Prostate gland (tissue), 2 donors: ENCODE measurements at regions not wholly inside any gene's neighbourhood (a gene's known extent, or its start where the extent isn't known, plus 50 kb on each side); places are given as distances from the start of the nearest gene placed in this dataset.
"Not testable (repeated sequence)": the region's sequence is repeated elsewhere in the genome, so short reads cannot be mapped to it uniquely, and the experiment has no call there.

Experiments used
- DNase-seq: peaks from one replicate; pipeline ENCODE4 v3.0.0-alpha.2; 2019; ENCODE audit warnings: low spot score
- H3K27ac ChIP-seq, 2 donors: fragments of 200-600 bp; sonication (generic); 2 replicates each; pipeline ENCODE4 v1.5.1; 2017 to 2019
- H3K27me3 ChIP-seq: fragments of 200-600 bp; sonication (generic); replicated peaks from 2 replicates; pipeline ENCODE4 v1.5.1; 2019; ENCODE audit not compliant: insufficient read depth
- H3K36me3 ChIP-seq, 2 donors: fragments of 200-600 bp; sonication (generic); 1 replicate in 1 of 2; 2 replicates in 1 of 2; pipeline versions ENCODE4 v1.5.1 to v1.8.1; 2017 to 2019
- H3K4me1 ChIP-seq: fragments of 200-600 bp; sonication (generic); replicated peaks from 2 replicates; pipeline ENCODE4 v1.5.1; 2019
- H3K4me3 ChIP-seq, 2 donors: fragments of 200-600 bp; sonication (generic); 2 replicates each; pipeline ENCODE4 v1.5.1; 2017 to 2019
- H3K9me3 ChIP-seq: fragments of 200-600 bp; sonication (generic); 2 replicates; pipeline ENCODE4 v1.5.1; 2017
- WGBS: methylation state at CpG from one replicate; pipeline ENCODE4 v1.1.5; 2018; 5-methylcytosine and 5-hydroxymethylcytosine counted together
- intact Hi-C: fragments of 100-400 bp; cut with DNase I; formaldehyde crosslinking; loops from one replicate; pipeline ENCODE4 v1.14.2; 2022

DNA sequence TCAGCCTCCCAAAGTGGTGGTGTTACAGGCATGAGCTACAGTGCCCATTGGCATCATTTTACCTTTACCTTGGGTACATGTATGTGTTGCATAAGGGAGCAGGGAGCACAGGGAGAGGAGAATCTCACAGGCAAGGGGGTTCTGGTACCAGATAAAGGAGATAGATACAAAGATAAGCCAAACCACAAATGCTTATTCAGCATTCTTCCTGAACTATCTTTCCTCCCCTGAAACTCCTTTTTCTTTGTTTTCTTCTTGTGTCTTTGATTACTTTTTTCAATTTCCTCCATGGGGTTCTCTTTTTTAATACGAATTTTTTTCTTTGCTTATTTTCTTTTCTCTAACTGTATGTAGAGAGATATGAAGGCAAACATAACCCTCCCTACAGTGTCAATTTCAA lies 193.8 kb downstream of the SPDYE17 start:
- H3K4me1 ChIP-seq, H3K9me3 ChIP-seq, DNase-seq, H3K36me3 ChIP-seq, intact Hi-C loops, H3K27ac ChIP-seq, H3K4me3 ChIP-seq, H3K27me3 ChIP-seq: not testable (repeated sequence)
- 52% methylated on average over 1 of the region's 1 CpG for WGBS

DNA sequence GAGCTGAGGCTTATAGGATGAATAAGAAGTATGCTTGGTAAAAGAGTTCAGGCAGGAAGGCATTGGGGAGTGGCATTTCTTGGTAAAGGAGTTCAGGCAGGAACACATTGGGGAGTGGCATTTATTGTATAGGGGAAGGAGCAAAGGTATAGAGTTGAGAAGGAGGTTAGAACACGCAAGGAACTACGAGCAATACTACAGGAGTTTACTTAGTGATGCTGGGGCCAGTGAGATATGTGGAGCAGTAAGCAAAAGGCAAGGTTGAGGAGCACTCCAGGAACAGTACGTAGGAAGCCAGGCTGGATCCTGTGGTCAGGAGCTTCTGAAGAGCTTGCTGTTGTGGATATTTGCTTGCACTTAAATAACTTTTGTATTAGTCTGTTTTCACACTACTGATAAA lies 202.2 kb upstream of the POMZP3 start:
- H3K27me3 ChIP-seq, H3K36me3 ChIP-seq, H3K9me3 ChIP-seq, intact Hi-C loops, H3K27ac ChIP-seq, DNase-seq, H3K4me3 ChIP-seq, H3K4me1 ChIP-seq: not testable (repeated sequence)
- WGBS, result 88% methylated on average over 3 of the region's 3 CpGs

DNA sequence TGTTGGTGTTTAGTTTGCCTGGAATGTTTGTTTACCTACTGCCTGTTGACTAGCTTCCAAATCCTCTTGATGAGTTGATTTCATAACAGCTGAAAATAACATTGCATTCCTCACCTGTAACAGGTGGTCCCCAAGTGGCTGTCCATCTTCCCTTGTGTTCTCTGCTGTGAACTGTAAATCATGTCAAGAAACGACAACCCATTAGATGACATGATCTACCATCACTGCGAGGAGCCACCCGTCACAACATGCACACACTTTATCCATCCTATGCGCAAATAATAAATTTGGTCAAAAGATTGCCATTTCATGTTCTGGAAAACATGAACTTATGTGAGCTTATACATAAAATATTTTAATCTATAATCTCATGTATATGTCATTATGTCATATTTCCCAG lies 199.1 kb upstream of the POMZP3 start:
- H3K27me3 ChIP-seq, H3K27ac ChIP-seq, H3K4me1 ChIP-seq, intact Hi-C loops, H3K9me3 ChIP-seq, H3K4me3 ChIP-seq, H3K36me3 ChIP-seq, DNase-seq: not testable (repeated sequence)
- WGBS, result 95% methylated on average over 4 of the region's 4 CpGs

DNA sequence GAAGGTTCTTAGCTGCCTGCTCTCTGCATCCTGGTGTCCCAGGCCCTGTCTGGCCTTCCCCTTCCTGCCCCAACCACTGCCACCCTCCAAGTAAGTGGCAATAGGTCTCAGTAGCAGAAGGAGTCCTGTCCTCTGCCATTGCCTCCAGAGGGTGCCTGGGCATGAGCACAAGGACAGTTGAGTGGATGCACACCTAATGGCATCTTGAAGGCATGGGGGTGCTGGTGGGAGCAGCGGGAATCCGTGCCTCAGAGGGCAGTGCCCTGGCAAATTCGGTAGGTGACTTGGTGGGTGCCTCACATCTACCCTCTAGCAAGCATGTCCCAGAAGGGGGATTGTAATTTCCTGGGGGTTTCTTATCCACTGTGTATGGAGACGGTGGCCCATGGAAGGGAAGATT lies 182.8 kb upstream of the POMZP3 start:
- intact Hi-C loops, H3K9me3 ChIP-seq, H3K4me1 ChIP-seq, DNase-seq, H3K27me3 ChIP-seq, H3K27ac ChIP-seq, H3K4me3 ChIP-seq, H3K36me3 ChIP-seq: not testable (repeated sequence)
- WGBS, result 96% methylated on average over 4 of the region's 4 CpGs

DNA sequence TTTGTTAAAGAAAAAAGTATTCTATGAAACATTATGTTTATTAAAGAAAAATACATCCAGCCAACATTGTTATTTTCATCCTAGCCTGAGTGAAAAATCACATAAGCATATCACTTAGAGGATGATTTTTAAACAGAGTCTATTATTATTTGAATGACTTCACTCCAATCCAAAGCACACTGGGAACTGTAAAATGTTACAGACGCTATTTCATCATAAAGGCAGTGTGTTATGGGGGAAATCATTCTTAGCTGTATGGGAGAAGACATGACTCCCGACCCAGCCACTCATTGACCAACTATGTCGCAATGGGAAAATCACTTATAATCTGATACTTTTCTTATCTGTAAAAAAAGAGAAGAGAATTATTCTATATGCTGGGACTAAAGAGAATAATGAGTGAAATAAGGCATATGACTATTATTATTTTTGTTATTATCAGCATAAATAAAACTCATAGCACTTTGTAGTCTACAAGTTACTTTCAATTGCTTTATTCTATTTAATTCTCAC lies 180.6 kb upstream of the POMZP3 start:
- H3K4me3 ChIP-seq, H3K9me3 ChIP-seq, H3K36me3 ChIP-seq, H3K27ac ChIP-seq, DNase-seq, H3K4me1 ChIP-seq, intact Hi-C loops, H3K27me3 ChIP-seq: not testable (repeated sequence)
- WGBS, result 84% methylated on average over 3 of the region's 3 CpGs

DNA sequence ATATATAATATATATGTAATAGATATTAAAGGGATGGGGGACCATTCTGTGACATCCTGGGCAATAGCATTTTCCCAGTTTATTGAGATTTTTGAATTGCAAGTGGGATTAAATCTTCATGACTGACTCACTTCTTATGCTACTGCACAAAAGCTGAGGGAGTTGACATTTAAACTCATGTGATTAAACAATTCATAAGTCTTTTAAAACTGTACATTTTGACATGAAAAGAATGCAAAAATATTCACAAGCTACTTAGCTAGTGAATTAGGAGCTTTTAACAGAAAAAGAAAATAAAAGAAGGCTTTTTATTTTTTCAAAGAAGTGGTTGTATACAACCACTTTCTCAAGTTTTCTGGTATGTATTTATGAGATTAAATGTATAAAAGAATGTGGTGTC lies 179.4 kb upstream of the POMZP3 start:
- H3K27ac ChIP-seq, H3K27me3 ChIP-seq, H3K4me3 ChIP-seq, H3K36me3 ChIP-seq, DNase-seq, H3K9me3 ChIP-seq, H3K4me1 ChIP-seq, intact Hi-C loops: not testable (repeated sequence)

DNA sequence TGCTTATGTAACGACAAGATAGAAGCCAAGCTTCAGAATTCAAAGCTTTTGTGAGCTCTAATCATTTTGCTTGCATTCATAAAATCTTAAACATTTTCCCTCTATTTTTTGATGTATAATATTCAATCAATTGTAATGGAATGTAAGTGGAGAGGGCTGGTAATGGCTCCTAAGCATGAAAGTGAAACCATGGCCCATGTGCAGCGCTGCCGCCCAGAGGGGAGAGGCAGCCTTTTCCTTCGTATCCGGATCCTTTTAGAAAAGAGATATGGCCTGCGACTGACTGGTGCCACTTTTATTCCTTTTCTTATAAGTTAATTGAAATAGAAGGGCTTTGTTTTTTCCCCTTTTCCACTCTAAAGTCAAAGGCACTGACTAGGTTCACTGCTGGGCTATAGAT lies 178.9 kb upstream of the POMZP3 start:
- intact Hi-C loops, H3K36me3 ChIP-seq, H3K4me1 ChIP-seq, DNase-seq, H3K27me3 ChIP-seq, H3K27ac ChIP-seq, H3K4me3 ChIP-seq, H3K9me3 ChIP-seq: not testable (repeated sequence)
- WGBS, result 28% methylated on average over 6 of the region's 6 CpGs

DNA sequence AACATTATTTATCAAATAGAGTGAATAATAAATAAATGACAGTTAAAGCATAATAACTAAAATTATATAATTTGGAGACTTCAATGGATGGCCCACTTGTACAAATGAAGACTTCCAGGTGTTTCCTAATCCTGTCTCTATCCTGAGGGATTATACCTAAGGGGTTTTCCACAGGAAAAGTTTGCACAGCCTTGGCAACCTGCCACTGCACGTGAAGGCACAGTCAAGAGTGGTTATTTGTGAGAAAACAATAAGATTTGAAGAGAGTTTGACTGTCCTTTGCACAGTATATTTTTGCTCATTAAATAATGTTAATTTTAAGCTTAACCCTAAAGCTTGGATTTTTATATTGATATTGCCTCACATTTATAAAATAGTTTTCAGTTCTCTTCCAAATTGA lies 178.2 kb upstream of the POMZP3 start:
- DNase-seq, H3K27ac ChIP-seq, H3K36me3 ChIP-seq, H3K9me3 ChIP-seq, intact Hi-C loops, H3K4me1 ChIP-seq, H3K27me3 ChIP-seq, H3K4me3 ChIP-seq: not testable (repeated sequence)
- 30% methylated on average over 1 of the region's 1 CpG for whole genome bisulfite sequencing

DNA sequence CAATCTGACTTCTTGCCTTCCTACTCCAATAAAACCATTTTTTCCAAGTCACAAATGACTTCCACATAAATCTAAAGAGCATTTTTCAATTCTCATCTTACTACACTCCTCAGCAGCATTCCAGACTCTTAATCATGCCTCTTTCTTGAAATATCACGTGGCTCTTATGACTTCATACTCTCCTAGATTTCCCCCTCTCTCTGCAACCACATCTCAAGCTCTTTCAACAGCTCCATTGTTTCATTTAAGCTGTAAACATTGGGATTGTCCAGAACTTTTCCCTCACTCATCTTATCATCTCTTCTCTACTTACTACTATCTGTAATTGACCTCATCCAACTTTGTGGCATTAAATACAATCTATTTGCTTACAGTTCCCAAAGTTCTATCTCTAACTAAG lies 170.6 kb upstream of the POMZP3 start:
- H3K4me3 ChIP-seq, H3K27me3 ChIP-seq, H3K4me1 ChIP-seq, H3K27ac ChIP-seq, H3K9me3 ChIP-seq, DNase-seq, intact Hi-C loops, H3K36me3 ChIP-seq: not testable (repeated sequence)
- 69% methylated on average over 1 of the region's 1 CpG for WGBS

DNA sequence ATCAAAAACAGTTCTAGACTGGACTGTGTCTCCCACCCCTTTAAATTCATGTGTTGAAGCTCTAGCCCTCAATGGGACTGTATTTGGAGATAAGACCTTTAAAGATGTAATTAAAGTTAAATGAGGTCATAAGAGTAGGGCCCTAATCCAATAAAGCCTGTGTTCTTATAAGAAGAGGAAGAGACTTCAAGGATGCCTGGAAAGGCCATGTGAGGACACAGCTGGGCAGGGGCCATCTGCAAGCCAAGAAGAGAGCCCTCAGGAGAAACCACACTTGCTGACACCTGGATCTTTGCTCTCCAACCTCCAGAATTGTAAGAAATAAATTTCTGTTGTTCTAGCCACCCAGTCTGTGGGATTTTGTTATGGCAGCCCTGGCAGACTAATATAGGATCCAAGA lies 153.6 kb upstream of the POMZP3 start:
- H3K27me3 ChIP-seq, result not testable (repeated sequence)

More for the DNA sequence above, 153.6 kb upstream of the POMZP3 start:
- DNase-seq, H3K4me1 ChIP-seq, H3K36me3 ChIP-seq, H3K4me3 ChIP-seq, H3K9me3 ChIP-seq, intact Hi-C loops, H3K27ac ChIP-seq: not testable (repeated sequence)
